SH-SY5Y (cell line): ENCODE measurements at regions not wholly inside any gene's neighbourhood (a gene's known extent, or its start where the extent isn't known, plus 50 kb on each side); places are given as distances from the start of the nearest gene placed in this dataset.
A peak's percentile ranks its signal among the peaks of the same experiment; 100 is the strongest.

Source experiments
- GATA2 ChIP-seq: IDR thresholded peaks from 2 replicates; pipeline ENCODE4 v1.6.1; 2011; ENCODE audit warnings: mild to moderate bottlenecking, low read depth, low read length
- GATA3 ChIP-seq: IDR thresholded peaks from 2 replicates; pipeline ENCODE4 v1.6.1; 2011; ENCODE audit warnings: low read depth, mild to moderate bottlenecking, low read length, moderate library complexity

GRCh38 chr9:117903453-117903852, 199.2 kb downstream of the TLR4 start:
- TF ChIP-seq GATA2 (no peak), GATA3 (0 out of 2 replicates have a peak, but pooled peaks have one; percentile 36)
